HG03460 (cell line): ENCODE measurements at regions not wholly inside any gene's neighbourhood (a gene's known extent, or its start where the extent isn't known, plus 50 kb on each side); places are given as distances from the start of the nearest gene placed in this dataset.
"Not testable (repeated sequence)": the region's sequence is repeated elsewhere in the genome, so short reads cannot be mapped to it uniquely, and the experiment has no call there.

ENCODE experiments used
- ATAC-seq: cut with Tn5 transposase; IDR thresholded peaks from one replicate; pipeline ENCODE4 v1.9.1; 2021; ENCODE audit not compliant: unreplicated experiment

DNA sequence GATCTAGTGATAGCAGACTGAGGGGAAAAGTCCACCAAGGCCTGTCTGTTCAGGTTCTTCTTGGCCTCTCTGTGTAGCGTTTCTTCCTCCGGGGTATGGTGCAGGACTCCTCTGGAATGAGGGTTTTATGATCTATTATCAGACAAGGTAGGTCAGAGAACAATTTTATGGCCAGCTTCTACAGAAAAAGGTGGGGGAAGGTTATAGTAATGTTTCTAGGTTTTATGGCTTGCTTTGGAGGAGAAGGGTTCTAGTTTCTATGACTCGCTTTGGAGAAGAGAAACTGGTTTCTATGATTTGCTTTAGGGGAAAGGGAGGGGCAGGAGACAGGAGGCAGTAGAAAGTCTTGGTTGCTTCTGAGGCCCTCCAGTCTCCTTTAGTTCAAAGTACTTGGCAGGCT is 144.8 kb upstream of the LAMA2 start:
- ATAC-seq: no peak

DNA sequence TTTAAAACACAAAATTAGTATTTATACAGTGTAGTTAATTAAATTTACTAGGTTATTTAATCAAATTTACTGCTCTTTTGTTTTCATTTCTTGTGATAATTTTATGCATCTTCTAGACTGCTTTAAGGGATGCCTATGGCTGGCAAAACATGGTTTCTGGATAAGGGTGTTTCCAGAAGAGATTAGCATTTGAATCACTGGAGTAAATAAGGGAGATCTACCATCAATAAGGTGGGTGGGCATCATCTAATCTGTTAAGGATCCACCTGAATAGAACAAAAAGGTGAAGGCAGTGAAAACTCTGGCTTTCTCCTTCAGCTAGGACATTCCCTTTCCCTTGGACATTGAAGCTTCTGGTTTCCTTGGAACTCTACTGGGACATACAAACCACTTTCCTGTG is 146.2 kb upstream of the LAMA2 start:
- ATAC-seq: no peak

DNA sequence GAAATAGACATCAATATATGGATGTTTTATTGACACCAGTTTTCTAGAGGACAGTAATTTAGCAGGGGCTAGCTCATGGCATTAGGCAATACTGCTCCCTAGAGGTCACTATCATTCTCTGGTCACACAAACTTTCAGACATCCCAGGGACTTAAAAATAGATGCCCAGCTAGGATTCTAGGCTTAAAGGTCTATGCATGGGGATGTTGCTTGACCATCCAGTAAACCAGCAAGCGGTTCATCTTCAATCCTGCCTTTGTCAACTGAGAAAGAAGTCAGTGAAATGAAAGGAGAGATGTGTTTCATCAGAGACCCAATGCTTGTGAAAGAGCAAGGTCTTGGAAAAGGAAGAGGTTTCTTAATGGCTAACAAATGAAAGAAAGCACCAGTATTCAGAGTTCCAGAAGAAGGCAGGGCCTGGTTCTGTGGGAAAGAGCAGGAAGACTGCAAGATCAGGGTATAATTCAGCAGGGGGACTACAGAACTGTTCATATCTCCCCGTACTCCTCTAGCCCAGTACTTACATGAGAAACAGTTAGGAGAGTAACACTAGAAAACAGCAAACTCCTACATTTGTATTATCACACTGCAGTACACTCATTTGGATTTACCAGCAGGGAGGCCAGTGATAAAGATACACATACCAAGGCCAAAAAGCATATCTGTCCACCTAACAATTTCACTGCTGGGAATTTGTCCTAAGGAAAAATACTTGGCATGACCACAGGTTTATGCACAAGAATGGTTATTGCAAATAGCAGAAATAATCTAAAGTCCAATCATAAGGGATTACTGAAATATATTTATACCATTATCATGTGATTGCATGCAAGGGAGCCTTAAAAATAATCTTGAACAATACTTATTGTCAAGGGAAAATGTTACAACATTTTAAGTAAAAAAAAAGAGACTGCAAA is 151.4 kb upstream of the LAMA2 start:
- no peak for ATAC-seq

DNA sequence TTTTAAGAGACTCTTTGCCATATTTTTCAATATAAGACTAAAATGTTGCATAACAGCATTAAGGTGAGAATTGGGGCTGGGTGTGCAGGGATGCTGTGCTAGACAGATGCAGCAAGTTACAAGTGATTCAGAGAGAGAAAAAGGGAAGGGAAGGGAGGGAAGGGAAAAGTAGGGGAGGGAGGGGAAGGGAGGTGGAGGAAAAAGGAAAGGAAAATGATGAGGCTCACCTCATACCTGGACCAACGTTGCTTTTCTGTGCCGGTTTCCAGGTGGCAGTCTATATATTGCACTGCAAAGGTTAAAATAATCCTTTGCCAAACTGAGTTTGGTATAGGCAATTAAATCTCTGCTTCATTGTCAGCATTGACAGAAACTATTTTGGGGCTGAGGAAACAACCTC is 155.4 kb upstream of the LAMA2 start:
- ATAC-seq: no peak

DNA sequence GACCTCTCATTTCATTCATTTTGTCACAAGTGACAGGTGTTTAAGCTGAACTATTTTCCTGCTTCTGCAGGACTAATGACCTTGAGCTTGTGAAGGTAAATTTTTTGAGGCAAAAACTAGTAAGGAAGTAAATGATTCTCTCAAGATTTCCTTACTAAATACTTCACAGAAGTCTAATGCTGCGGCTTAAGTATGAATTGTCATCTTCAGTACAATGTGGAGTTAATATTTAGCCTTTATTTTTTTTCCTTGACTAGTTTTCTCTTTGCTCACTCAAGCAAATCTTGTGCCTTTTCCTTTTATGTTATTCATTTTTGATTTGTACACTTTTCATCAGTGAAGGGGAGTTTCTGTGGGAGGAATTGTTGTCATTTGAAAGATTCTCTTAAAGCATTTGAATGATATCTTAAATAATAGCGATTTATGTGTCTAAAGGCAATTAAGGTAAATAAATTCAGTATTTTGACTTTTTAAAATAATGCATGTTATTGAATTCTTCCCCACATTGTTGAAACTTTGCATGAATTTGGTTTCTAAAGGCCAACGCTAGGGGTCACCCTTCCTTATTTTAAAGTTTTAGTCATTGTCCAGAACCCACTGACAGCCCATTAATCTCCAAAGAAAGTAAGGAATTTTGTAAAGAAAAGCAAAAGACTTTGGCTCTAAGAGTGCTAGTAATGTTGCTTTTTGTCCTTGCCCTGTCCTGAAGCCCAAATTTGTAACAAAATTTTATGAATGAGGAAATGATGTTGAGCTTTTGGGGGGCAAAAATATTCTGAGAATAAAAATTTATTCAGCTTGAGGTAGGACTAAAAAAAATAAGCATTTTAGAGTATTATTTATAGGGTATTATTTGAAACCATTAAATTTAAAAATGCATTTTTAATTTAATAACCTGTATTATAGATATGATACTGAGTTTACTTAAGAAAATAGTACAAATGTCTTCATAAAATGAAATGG is 157.4 kb upstream of the LAMA2 start:
- no peak for ATAC-seq

DNA sequence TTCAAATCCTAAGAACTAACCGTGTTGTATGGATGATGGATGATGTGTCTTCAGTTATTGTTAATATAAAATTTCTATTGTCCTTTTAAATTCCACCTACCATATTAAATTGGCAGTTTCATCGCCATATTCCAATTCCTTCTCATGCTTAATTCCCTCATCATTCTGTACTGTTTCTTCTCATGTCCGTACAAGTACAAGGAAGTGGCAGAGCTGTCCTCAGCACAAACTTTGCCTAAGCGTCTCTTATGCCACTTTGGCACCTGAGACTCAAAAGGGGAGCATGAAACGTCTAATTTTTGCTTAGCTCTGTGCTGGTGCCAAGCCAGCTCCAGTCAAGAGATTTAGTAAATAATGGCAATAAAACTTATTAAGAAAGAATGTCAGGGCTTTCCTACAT is 158.2 kb upstream of the LAMA2 start:
- ATAC-seq: no peak

DNA sequence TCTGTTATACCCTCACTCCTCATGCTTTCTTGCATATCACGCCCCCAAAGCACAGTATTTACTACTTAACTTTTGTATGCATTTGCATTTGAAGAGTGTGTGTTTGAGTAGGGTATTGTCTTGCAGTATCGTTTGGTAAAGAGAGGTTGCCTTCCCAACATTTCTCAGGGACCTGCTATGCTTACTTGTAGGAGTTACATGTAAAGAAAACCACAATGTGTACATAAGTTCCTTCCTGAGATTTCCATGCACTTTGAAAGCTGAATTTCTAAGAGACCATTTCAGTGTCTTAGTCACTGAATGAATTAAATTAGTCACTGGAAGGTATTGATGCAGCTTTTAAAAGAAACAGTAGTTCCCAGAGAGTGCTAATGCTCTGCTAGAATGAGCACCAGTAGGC is 159.3 kb upstream of the LAMA2 start:
- no peak for ATAC-seq

DNA sequence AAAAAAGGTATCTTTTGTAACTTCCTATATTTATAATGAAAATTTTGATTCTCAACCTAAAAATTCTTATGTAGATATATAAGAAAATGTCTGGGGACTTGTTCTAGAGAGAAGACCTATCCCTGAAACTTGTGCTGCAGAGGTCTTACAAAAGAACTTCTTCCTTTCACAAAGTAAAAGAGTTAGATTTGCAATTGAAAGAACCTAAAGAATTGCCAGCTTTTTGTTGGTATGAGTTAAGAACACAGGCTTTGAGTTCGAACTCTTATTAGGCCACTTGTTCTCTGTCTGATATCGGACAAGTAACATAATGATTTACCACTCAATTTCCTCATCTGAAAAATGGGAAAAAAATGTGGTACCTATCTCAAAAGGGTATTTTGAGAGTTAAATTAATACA is 162.0 kb upstream of the LAMA2 start:
- no peak for ATAC-seq

DNA sequence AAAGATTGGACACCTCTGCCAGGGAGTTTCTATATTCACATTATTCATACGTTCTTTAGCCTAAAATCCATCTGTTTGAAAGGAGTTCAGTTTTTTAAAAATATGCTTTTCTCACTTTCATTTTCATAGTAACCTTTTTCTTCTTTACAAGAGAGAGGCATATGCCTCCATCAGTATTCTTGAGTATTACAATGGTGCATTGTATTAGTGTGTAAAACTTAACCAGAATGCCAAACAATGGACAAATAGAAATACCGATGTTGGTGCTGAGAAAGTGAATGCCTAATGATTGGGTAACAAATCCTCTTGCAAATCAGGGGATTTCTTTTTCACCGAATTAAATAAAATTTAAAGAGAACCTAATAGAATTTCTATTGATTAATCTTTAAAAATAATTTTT is 163.2 kb upstream of the LAMA2 start:
- no peak for ATAC-seq

DNA sequence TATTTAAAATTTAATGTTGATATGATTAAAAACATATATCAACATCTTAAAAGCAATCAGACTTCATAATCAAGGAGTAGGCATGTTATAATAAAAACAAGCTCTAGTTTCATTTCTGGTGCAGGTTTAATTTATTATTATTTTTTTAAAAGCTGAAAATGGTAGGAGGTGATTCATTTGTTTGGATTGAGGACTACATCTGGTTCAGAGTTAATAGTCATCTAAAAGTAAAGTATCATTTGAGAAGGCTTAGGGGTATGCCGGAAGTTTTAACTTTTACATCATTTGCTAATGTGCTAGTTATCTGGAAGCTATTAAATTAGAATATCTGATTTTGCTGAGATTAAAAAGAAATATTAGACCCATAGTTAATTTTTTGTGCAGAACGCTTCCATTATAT is 169.5 kb upstream of the LAMA2 start:
- ATAC-seq: no peak

DNA sequence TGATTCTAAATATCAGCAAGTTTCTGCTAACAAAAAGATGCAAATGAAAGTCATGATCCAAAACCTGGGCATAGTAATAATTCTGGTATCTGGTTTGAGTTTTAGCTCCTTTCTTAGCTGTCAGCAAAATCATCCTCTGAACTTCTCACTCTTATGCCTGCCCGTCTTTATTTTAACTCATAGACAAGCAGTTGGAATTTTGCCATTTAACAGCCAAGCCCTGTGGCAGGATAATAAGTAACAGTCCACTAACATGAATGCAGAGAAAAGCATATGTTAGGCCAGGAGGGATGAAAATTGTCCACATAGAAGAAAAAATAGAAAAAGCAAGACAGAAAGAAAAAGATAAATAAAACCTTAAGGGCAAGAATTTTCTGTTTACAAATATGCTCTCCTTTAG is 170.0 kb upstream of the LAMA2 start:
- no peak for ATAC-seq

DNA sequence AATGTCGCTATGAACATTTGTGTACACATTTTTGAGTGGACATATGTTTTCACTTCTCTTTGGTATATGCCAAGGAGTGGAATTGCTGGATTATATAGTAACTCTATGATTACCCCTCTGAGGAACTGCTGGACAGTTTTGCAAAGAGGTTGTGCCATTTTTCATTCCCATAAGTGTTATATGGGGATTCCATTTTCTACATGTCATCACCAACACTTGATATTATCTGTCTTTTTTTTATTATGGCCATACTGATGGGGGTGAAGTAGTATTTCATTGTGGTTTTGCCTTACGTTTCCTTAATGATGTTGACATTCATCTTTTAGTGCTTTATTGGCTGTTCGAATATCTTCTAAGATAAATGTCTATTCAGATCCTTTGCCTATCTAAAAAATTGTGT is 171.8 kb upstream of the LAMA2 start:
- ATAC-seq: no peak

DNA sequence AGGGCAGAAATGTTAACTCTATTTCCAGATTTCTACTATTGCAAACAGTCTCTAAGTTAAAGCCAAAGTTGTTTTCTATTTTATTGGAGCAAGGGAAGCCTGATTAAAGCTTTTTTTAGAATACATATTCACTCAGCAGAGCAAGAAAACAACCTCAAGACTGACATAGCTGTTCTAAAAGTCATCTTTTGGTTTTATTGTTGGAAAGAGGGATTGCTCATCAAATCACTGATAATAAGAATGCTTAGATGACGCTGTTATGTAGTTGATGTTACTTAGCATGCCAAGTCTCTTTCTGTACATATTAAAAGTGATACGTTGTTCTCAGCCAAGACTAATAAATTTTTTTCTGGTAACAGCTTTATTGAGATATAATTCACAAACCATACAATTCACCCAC is 172.6 kb upstream of the LAMA2 start:
- no peak for ATAC-seq

DNA sequence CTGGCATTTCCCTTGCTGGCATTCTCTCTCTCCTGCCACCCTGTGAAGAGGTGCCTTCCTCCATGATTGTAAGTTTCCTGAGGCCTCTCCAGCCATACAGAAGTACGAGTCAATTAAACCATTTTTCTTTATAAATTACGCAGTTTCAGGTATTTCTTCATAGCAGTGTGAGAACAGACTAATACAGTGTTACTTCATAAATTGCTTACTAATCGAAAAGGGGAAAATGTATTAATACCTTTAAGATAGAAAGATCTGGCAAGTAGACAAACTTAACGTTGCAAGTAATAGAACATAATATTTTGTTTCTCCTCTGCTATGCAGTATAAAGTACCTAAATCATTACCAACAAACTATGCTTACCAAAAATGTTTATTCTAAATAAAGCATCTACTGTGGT is 178.3 kb upstream of the LAMA2 start:
- ATAC-seq: no peak

DNA sequence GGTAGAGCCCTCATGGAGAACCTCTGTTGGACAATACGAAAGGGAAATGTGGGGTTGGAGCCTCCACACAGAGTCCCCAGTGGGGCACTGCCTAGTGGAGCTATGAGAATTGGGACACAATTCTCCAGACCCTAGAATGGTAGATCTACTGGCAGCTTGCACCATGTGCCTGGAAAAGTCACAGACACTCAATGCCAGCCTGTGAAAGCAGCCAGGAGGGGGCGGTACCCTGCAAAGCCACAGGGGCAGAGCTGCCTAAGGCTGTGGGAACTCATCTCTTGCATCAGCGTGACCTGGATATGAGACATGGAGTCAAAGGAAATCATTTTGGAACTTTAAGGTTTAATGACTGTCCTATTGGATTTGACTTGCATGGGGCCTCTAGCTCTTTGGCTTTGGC is 179.1 kb upstream of the LAMA2 start:
- not testable (repeated sequence) for ATAC-seq

DNA sequence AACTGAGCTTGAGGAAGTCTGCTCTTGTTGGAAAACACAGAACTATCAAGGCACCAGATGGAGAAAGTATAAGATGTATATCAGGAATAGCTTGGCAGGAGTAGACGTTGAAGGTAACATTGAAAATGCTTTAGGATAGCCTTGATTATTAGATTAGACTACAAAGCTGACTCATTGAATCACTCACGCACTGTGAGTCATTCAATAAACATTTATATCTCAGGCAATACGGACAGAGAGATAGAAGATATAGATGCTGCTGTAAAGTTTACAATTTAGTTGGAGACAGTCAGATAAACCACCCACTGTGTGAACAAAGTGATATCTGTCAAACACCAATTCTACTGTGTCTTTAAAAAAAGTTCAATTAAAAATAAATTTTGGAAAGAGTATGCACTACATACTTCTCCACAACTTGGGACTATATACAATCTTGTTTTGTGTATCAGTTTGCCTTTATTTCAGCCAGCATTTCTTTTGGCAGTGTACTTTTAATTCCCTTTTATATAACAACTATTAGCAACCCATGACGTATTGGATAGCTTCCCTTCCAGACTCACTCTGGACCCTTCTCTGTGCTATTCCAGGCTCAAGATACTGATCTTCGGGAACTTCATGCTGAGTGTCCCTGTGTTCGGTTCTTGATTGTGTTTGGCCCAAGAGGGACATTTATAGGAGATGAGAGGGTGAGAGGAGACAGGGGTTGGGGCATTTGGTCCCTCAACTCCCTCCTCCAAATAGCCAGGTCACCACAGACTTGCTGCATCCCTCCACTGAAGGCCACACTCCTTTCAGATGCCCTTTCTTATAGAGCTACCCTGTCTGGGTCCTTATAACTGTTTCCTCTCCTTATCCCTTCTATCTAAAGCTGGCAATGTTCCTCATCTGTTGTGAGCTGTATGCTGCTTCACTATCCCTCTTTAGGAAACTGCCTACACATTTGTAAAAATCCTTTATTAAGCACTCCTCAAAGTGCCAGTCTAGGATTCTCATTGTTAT is 176.6 kb upstream of the PTPRK start:
- ATAC-seq: no peak

DNA sequence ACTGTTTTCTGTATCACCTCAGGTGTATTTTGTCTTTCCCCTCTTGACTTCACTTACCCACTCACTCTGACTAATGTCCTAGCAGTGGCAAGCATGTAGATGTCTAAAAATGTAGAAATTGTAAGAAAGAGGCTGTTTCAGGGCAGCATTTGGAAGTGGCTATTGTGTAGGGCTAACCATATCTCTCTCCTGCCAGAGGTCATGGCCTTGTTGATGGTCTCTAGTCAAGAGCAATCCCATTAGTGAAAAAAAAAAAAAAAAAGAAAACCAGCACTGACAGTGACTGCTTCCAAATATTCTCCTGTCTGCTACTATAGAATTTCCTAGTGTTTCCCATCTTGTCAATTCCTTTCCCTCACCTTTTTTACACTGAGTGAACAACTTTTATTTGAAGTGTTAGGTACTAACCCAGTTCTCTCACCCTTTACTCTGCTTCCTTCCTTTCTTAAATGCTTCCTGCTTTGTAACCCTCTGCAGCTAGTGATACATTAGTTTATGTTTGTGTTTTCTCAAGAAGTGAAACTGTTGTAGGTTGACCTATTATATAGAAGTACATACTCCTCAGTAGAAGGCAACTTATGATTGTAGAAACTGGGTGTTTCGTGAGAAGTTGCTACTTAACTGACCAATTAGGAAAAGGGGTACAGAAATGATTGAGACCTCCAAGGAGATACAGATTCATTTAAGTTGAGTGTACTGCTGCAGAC is 174.1 kb upstream of the PTPRK start:
- peak; percentile 99 for ATAC-seq

DNA sequence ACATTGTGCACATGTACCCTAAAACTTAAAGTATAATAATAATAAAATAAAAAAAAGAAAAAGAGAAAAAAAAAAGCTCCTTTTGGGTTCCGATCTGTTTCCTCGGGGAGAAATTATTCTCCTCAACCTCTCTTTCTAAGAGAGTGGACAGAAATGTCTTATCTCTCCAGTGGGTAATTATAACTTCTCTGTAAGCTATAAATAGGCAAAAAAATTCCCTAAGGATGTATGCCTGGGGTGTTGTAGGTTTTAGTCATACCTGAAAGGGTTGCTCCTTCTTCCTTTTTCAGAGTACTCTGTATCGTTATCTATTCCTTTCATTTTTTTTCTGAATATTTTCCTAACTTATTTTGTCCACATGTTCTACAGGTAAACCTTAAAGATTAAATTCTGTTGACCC is 169.7 kb upstream of the PTPRK start:
- ATAC-seq: no peak

DNA sequence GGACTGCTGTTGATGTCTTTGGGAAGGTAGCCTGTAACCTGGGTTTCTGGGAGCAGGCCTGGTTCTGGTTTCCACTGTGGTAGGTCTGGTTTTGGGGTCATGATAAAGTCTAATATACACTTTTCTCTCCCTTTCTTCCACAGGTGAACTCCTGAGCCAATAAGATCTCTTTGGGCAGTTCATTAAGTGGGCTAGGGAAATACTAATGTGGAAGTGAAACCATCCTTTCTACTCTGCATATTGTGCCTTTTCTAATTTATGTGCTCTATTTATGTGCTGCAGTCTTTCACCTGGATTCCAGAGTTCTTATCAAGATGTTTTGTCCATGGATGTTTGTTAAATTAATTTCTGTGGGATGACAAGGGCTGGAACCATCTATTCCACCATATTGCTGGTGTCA is 165.7 kb upstream of the PTPRK start:
- ATAC-seq: no peak

DNA sequence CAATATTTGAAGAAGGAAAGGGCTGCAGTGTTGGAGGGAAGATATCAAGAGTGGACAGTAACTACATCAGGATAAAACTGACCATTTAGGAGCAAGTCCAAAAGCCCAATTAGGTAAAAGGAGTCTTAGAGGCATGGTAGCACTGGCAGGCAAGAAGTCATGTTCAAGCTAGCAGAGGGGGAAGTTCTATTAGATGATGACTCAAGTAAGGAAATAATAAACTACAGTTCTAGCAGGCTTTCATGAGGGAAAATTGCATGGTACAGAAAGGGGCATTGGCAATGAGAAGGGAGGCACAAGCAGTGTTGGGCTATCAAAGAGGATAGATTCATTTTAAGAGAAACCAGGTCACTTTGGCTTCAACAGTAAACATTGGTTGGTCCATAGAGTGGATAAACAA is 156.1 kb upstream of the PTPRK start:
- ATAC-seq: no peak
